ENCODE measurements at regions not wholly inside any gene's neighbourhood (a gene's known extent, or its start where the extent isn't known, plus 50 kb on each side); places are given as distances from the start of the nearest gene placed in this dataset.

- DNase-seq (ENCODE audit: low read depth, low spot score) = no peak
- ChIA-PET CTCF (no interaction called here), POLR2A (no interaction called here)
- no peak for ATAC-seq
- intact Hi-C loops (cut with micrococcal nuclease; ENCODE audit: unreplicated experiment) = no loop called here
- Histone ChIP-seq H3K27me3 (ENCODE audit: control insufficient read depth, insufficient read depth, low read length) (no peaks in the 10 kb centered on the region), H3K4me3 (ENCODE audit: low read depth in 2 of 2, low read length in 2 of 2) (no peak overlapping the region), H3K36me3 (ENCODE audit: control insufficient read depth, insufficient read depth, low read length) (no peaks in the 10 kb centered on the region), H3K9me3 (ENCODE audit: control insufficient read depth, insufficient read depth, low read depth, low read length) (no peaks in the 10 kb centered on the region), H3K4me1 (ENCODE audit: control insufficient read depth, insufficient read depth, low read length) (no peaks in the 10 kb centered on the region), H3K27ac (ENCODE audit: low read length) (no peak overlapping the region)
- TF ChIP-seq CTCF (IDR thresholded peaks at IDR 0.05) (no peak), TCF7L2 (IDR thresholded peaks at IDR 0.05; ENCODE audit: low read depth, low read length) (no peak), POLR2AphosphoS5 (IDR thresholded peaks at IDR 0.05; ENCODE audit: low read depth, low read length) (no peak), REST (IDR thresholded peaks at IDR 0.05; ENCODE audit: insufficient read depth in 1 of 2, low read depth in 2 of 2, low read length in 1 of 2) (no peak), SIN3A (IDR thresholded peaks at IDR 0.05; ENCODE audit: borderline replicate concordance, insufficient read depth, low read depth, low read length) (no peak)
- in situ Hi-C loops (cut with HindIII; ENCODE audit: low pct_unique_long_range_greater_than_20kb, low sequenced_read_pairs) = no loop called here
- BruUV-seq (replicated peaks) = no TSS peak
Measured at GRCh38 chr12:82099216-82099615, 259.0 kb downstream of the CCDC59 start.

GRCh38 chr12:82097877-82098276, 260.3 kb downstream of the CCDC59 start:
- DNase-seq (ENCODE audit: low read depth, low spot score) (no peak), ATAC-seq (no peak)
- BruUV-seq (replicated peaks) = no TSS peak
- CTCF ChIA-PET = no interaction called here
- no peaks in the 10 kb centered on the region for H3K9me3 ChIP-seq (ENCODE audit: control insufficient read depth, insufficient read depth, low read depth, low read length)
- no peaks in the 10 kb centered on the region for H3K36me3 ChIP-seq (ENCODE audit: control insufficient read depth, insufficient read depth, low read length)
- TF ChIP-seq REST (IDR thresholded peaks at IDR 0.05; ENCODE audit: insufficient read depth in 1 of 2, low read depth in 2 of 2, low read length in 1 of 2) (no peak), TCF7L2 (IDR thresholded peaks at IDR 0.05; ENCODE audit: low read depth, low read length) (no peak), POLR2AphosphoS5 (IDR thresholded peaks at IDR 0.05; ENCODE audit: low read depth, low read length) (no peak), SIN3A (IDR thresholded peaks at IDR 0.05; ENCODE audit: borderline replicate concordance, insufficient read depth, low read depth, low read length) (no peak), CTCF (IDR thresholded peaks at IDR 0.05) (no peak)
- no peaks in the 10 kb centered on the region for H3K4me1 ChIP-seq (ENCODE audit: control insufficient read depth, insufficient read depth, low read length)
- H3K27ac ChIP-seq (ENCODE audit: low read length) = no peak overlapping the region
- intact Hi-C loops (cut with micrococcal nuclease; ENCODE audit: unreplicated experiment) (no loop called here), in situ Hi-C loops (cut with HindIII; ENCODE audit: low pct_unique_long_range_greater_than_20kb, low sequenced_read_pairs) (no loop called here)
- no peak overlapping the region for H3K4me3 ChIP-seq (ENCODE audit: low read depth in 2 of 2, low read length in 2 of 2)
- POLR2A ChIA-PET = no interaction called here
- H3K27me3 ChIP-seq (ENCODE audit: control insufficient read depth, insufficient read depth, low read length) = no peaks in the 10 kb centered on the region
